Mammary epithelial cell (primary cell): ENCODE measurements at regions not wholly inside any gene's neighbourhood (a gene's known extent, or its start where the extent isn't known, plus 50 kb on each side); places are given as distances from the start of the nearest gene placed in this dataset.

ENCODE experiments used
- EZH2 ChIP-seq: IDR thresholded peaks from 2 replicates; pipeline ENCODE4 v1.6.1; 2012; ENCODE audit warnings: low read length, inconsistent platforms, borderline replicate concordance
- TF ChIP-seq, protein P1 (sequence below), 2 donors: IDR thresholded peaks in 1 of 2; conservative IDR thresholded peaks in 1 of 2; 2 replicates each; pipeline ENCODE4 v1.5.1; 2011 to 2012; ENCODE audit warnings: inconsistent platforms in 2 of 2, low read length in 2 of 2, mild to moderate bottlenecking in 2 of 2, control low read depth in 1 of 2, low read depth in 1 of 2; ENCODE audit not compliant: insufficient read depth in 1 of 2; ENCODE audit errors: extremely low read depth in 1 of 2

DNA sequence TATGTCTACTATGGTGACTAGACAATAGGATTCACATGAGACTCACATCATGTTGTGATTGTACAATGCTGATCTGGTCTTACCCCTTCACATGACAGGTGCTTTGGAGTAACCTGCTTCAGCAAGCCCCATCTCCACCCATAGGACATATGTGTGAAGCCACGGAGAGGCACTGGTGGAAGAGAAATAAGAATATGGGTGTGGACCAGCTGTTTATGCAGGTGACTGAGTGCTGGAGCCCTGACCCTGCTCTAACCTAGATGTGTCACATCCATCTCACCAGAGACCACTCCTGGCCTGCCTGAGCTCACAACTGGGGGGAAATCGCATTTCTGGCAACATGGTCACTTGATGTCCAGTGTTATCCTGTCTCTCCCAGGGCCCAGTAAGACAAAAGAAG lies 119.7 kb downstream of the GGTLC2 start:
- TF ChIP-seq, protein P1, sequence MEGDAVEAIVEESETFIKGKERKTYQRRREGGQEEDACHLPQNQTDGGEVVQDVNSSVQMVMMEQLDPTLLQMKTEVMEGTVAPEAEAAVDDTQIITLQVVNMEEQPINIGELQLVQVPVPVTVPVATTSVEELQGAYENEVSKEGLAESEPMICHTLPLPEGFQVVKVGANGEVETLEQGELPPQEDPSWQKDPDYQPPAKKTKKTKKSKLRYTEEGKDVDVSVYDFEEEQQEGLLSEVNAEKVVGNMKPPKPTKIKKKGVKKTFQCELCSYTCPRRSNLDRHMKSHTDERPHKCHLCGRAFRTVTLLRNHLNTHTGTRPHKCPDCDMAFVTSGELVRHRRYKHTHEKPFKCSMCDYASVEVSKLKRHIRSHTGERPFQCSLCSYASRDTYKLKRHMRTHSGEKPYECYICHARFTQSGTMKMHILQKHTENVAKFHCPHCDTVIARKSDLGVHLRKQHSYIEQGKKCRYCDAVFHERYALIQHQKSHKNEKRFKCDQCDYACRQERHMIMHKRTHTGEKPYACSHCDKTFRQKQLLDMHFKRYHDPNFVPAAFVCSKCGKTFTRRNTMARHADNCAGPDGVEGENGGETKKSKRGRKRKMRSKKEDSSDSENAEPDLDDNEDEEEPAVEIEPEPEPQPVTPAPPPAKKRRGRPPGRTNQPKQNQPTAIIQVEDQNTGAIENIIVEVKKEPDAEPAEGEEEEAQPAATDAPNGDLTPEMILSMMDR (conservative IDR thresholded peaks at IDR 0.05 in 1 of 2, IDR thresholded peaks at IDR 0.05 in 1 of 2; ENCODE audit: extremely low read depth in 1 of 2, insufficient read depth in 1 of 2, low read depth in 1 of 2, low read length in 2 of 2) = no peak
- TF ChIP-seq EZH2 = no peak
